DOHH2 (cell line): ENCODE measurements at regions not wholly inside any gene's neighbourhood (a gene's known extent, or its start where the extent isn't known, plus 50 kb on each side); places are given as distances from the start of the nearest gene placed in this dataset.

Experiments
- H3F3A ChIP-seq: fragments of 200-600 bp; sonication (generic), shearing (Covaris generic); 2 replicates; pipeline ENCODE4 v1.6.0; 2016; ENCODE audit warnings: antibody characterized with exemption, mild to moderate bottlenecking; ENCODE audit not compliant: control insufficient read depth, insufficient read depth
- H3K27ac ChIP-seq: fragments of 200-600 bp; sonication (generic); 2 replicates; pipeline ENCODE4 v1.5.1; 2014; ENCODE audit warnings: low read depth, mild to moderate bottlenecking, low read length, moderate library complexity
- H3K27me3 ChIP-seq: fragments of 200-600 bp; sonication (generic); 2 replicates; pipeline ENCODE4 v1.6.1; 2014; ENCODE audit warnings: mild to moderate bottlenecking, low read length, mixed read lengths; ENCODE audit not compliant: control insufficient read depth
- H3K36me3 ChIP-seq: fragments of 200-600 bp; sonication (generic); 2 replicates; pipeline ENCODE4 v1.6.1; 2014; ENCODE audit warnings: mild to moderate bottlenecking, low read length, moderate library complexity, mixed read lengths; ENCODE audit not compliant: control insufficient read depth
- H3K4me1 ChIP-seq: fragments of 200-600 bp; sonication (generic); 2 replicates; pipeline ENCODE4 v1.6.1; 2014; ENCODE audit warnings: mild to moderate bottlenecking, low read length, mixed read lengths; ENCODE audit not compliant: control insufficient read depth
- H3K4me2 ChIP-seq: fragments of 200-600 bp; sonication (generic); 2 replicates; pipeline ENCODE4 v1.6.0; 2014; ENCODE audit warnings: mild to moderate bottlenecking, low read length, moderate library complexity
- H3K4me3 ChIP-seq: fragments of 200-600 bp; sonication (generic); 2 replicates; pipeline ENCODE4 v1.5.1; 2014; ENCODE audit warnings: mild to moderate bottlenecking, low read length, mixed read lengths
- H3K79me2 ChIP-seq: fragments of 200-600 bp; sonication (generic); 2 replicates; pipeline ENCODE4 v1.6.1; 2014; ENCODE audit warnings: mild to moderate bottlenecking, low read length, mixed read lengths; ENCODE audit not compliant: control insufficient read depth
- H3K9me2 ChIP-seq: fragments of 200-600 bp; sonication (generic); replicated peaks from 2 replicates; pipeline ENCODE4 v1.6.1; 2014; ENCODE audit warnings: mild to moderate bottlenecking, low read length, mixed read lengths; ENCODE audit not compliant: control insufficient read depth
- H3K9me3 ChIP-seq: fragments of 200-600 bp; sonication (generic); 2 replicates; pipeline ENCODE4 v1.6.1; 2014; ENCODE audit warnings: antibody characterized with exemption, low read length, mixed read lengths; ENCODE audit not compliant: control insufficient read depth, insufficient read depth
- H4K20me1 ChIP-seq: fragments of 200-600 bp; sonication (generic); 2 replicates; pipeline ENCODE4 v1.6.0; 2014; ENCODE audit warnings: low read depth, mild to moderate bottlenecking, antibody characterized with exemption, low read length, moderate library complexity; ENCODE audit not compliant: control insufficient read depth, insufficient read depth
- EZH2phosphoT487 ChIP-seq: fragments of 200-600 bp; sonication (generic); IDR thresholded peaks from 2 replicates; pipeline ENCODE4 v1.6.1; 2017; ENCODE audit warnings: borderline replicate concordance, mild to moderate bottlenecking, antibody characterized with exemption, low read length, moderate library complexity, mixed read lengths
- TF ChIP-seq, protein P1 (sequence below): fragments of 200-600 bp; sonication (generic); IDR thresholded peaks from one replicate; pipeline ENCODE4 v1.5.1; 2014; ENCODE audit warnings: antibody characterized with exemption, mild to moderate bottlenecking, low read depth, low read length; ENCODE audit not compliant: poor library complexity, severe bottlenecking

- H3K27ac ChIP-seq, result no peak overlapping the region
- no peaks in the 10 kb centered on the region for H3K9me3 ChIP-seq
- H3K4me2 ChIP-seq, result no peak overlapping the region
- H3K36me3 ChIP-seq, result no peaks in the 10 kb centered on the region
- H3K9me2 ChIP-seq, result no peaks in the 10 kb centered on the region
- H3K4me3 ChIP-seq, result no peak overlapping the region
- no peak for TF ChIP-seq EZH2phosphoT487
- TF ChIP-seq, protein P1, sequence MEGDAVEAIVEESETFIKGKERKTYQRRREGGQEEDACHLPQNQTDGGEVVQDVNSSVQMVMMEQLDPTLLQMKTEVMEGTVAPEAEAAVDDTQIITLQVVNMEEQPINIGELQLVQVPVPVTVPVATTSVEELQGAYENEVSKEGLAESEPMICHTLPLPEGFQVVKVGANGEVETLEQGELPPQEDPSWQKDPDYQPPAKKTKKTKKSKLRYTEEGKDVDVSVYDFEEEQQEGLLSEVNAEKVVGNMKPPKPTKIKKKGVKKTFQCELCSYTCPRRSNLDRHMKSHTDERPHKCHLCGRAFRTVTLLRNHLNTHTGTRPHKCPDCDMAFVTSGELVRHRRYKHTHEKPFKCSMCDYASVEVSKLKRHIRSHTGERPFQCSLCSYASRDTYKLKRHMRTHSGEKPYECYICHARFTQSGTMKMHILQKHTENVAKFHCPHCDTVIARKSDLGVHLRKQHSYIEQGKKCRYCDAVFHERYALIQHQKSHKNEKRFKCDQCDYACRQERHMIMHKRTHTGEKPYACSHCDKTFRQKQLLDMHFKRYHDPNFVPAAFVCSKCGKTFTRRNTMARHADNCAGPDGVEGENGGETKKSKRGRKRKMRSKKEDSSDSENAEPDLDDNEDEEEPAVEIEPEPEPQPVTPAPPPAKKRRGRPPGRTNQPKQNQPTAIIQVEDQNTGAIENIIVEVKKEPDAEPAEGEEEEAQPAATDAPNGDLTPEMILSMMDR, result no peak
- no peaks in the 10 kb centered on the region for H4K20me1 ChIP-seq
- no peaks in the 10 kb centered on the region for H3K4me1 ChIP-seq
- no peaks in the 10 kb centered on the region for H3K79me2 ChIP-seq
- no peaks in the 10 kb centered on the region for H3K27me3 ChIP-seq
- H3F3A ChIP-seq, result no peaks in the 10 kb centered on the region
Observed at GRCh38 chr4:175413561-175413960, 398.5 kb downstream of the GPM6A start.

- Histone ChIP-seq H3K9me2 (no peaks in the 10 kb centered on the region), H3F3A (no peaks in the 10 kb centered on the region)
Observed at GRCh38 chr4:175414602-175415001, 397.5 kb downstream of the GPM6A start.

DNA sequence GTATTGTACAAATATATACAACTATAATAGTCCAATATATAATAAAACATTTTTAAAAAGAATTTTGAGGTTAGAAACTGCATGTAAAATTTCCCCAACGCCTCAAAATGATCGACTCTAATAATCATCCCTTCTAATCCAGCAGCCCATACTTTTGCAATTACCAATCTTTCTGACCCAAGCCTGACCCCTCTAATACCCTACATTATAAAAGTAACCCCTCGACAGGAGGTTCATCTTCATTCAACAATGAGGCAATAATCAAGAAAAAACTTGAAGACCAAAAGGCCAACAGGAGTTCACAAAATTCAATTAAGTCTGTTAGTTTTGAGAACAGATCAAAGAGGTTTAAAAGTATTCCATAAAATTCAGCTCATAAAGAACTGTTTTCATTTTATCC is 393.5 kb downstream of the GPM6A start:
- no peaks in the 10 kb centered on the region for H3K9me2 ChIP-seq
- H3K4me3 ChIP-seq, result no peak overlapping the region
- no peaks in the 10 kb centered on the region for H3F3A ChIP-seq
- H3K4me2 ChIP-seq, result no peak overlapping the region
- H3K4me1 ChIP-seq, result no peaks in the 10 kb centered on the region
- no peaks in the 10 kb centered on the region for H3K9me3 ChIP-seq
- no peaks in the 10 kb centered on the region for H3K36me3 ChIP-seq
- H3K27ac ChIP-seq, result no peak overlapping the region
- H4K20me1 ChIP-seq, result no peaks in the 10 kb centered on the region
- H3K79me2 ChIP-seq, result no peaks in the 10 kb centered on the region
- no peaks in the 10 kb centered on the region for H3K27me3 ChIP-seq
- TF ChIP-seq, protein P1, result no peak
- TF ChIP-seq EZH2phosphoT487, result no peak

More at GRCh38 chr4:175414602-175415001, 397.5 kb downstream of the GPM6A start:
- no peak overlapping the region for H3K27ac ChIP-seq
- no peaks in the 10 kb centered on the region for H3K36me3 ChIP-seq
- H4K20me1 ChIP-seq, result no peaks in the 10 kb centered on the region
- no peaks in the 10 kb centered on the region for H3K79me2 ChIP-seq
- no peak for TF ChIP-seq EZH2phosphoT487
- TF ChIP-seq, protein P1, result no peak
- H3K4me1 ChIP-seq, result no peaks in the 10 kb centered on the region
- H3K9me3 ChIP-seq, result no peaks in the 10 kb centered on the region
- no peak overlapping the region for H3K4me2 ChIP-seq
- H3K27me3 ChIP-seq, result no peaks in the 10 kb centered on the region
- no peak overlapping the region for H3K4me3 ChIP-seq
